Nephron (organoid): ENCODE measurements at regions not wholly inside any gene's neighbourhood (a gene's known extent, or its start where the extent isn't known, plus 50 kb on each side); places are given as distances from the start of the nearest gene placed in this dataset.

Experiments
- H3K27ac Mint-ChIP-seq, 3 experiments: 2 replicates each; pipeline ENCODE4 v1.8.0; 2020; ENCODE audit warnings: mixed read lengths in 3 of 3, mild to moderate bottlenecking in 2 of 3, moderate library complexity in 1 of 3
- H3K27me3 Mint-ChIP-seq: 2 replicates; pipeline ENCODE4 v1.8.0; 2021; ENCODE audit warnings: low read depth, mild to moderate bottlenecking, moderate library complexity, mixed read lengths
- H3K36me3 Mint-ChIP-seq: 2 replicates; pipeline ENCODE4 v1.8.0; 2020; ENCODE audit warnings: low read depth, mixed read lengths
- H3K4me1 Mint-ChIP-seq: 2 replicates; pipeline ENCODE4 v1.8.0; 2020; ENCODE audit warnings: mixed read lengths
- H3K4me3 Mint-ChIP-seq, 3 experiments: 2 replicates each; pipeline ENCODE4 v1.8.0; 2020; ENCODE audit warnings: mild to moderate bottlenecking in 3 of 3, mixed read lengths in 3 of 3, moderate library complexity in 2 of 3
- H3K9me3 Mint-ChIP-seq: 2 replicates; pipeline ENCODE4 v1.8.0; 2020; ENCODE audit warnings: mixed read lengths
- TF ChIP-seq, protein P1 (sequence below), 3 experiments: fragments of 200-600 bp; sonication (generic); IDR thresholded peaks; one replicate each; pipeline ENCODE4 v1.5.0; 2021; ENCODE audit warnings: antibody characterized with exemption in 3 of 3; ENCODE audit not compliant: unreplicated experiment in 3 of 3

DNA sequence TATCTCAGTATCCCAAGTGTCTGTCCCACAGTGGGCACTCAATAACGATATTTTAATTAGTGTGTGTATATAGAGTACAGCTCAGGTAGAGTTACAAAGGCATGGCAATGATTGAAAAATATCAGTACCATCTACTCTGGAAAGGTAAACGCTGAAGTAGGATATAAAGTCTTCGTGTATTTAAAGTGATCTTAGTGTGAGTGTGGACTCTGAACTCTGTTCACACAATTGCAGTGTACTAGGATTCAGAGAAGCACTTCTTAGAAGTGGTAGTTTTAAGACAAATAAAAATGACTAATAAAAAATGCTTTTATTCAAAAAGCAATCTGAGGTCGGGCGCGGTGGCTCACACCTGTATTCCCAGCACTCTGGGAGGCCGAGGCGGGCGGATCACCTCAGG is 62.9 kb upstream of the RAP2B start:
- Mint-ChIP-seq H3K4me3 (no peak overlapping the region), H3K9me3 (no peaks in the 10 kb centered on the region), H3K27me3 (peaks cover 3% of the 10 kb centered on the region), H3K4me1 (no peaks in the 10 kb centered on the region), H3K36me3 (no peaks in the 10 kb centered on the region), H3K27ac (no peak overlapping the region)
- TF ChIP-seq, protein P1, sequence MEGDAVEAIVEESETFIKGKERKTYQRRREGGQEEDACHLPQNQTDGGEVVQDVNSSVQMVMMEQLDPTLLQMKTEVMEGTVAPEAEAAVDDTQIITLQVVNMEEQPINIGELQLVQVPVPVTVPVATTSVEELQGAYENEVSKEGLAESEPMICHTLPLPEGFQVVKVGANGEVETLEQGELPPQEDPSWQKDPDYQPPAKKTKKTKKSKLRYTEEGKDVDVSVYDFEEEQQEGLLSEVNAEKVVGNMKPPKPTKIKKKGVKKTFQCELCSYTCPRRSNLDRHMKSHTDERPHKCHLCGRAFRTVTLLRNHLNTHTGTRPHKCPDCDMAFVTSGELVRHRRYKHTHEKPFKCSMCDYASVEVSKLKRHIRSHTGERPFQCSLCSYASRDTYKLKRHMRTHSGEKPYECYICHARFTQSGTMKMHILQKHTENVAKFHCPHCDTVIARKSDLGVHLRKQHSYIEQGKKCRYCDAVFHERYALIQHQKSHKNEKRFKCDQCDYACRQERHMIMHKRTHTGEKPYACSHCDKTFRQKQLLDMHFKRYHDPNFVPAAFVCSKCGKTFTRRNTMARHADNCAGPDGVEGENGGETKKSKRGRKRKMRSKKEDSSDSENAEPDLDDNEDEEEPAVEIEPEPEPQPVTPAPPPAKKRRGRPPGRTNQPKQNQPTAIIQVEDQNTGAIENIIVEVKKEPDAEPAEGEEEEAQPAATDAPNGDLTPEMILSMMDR (IDR thresholded peaks at IDR 0.05; ENCODE audit: unreplicated experiment in 3 of 3): no peak

DNA sequence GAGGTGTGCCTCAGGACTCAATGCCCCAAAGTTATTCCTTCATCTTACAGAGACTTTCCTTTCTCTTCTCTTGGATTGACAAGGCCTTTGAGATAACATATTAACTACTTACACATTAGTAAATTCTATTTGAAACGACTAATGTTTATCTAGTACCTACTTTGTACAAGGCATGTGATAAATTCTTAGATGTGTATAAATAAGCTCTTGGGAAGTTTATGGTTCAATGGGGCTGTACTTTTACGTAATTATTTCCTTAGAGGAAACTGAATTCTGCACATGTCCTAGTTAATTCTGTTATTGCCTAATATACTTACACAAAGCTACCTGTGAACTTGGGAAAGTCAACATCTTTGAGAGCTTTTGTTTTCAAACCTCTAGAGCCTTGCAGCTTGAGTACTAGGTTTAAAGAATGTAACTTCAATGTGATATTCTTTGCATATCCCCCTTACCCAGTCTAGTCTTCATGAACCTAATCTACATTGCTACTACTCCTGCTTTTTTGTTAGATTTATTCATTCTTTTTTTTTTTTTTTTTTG is 58.5 kb upstream of the RAP2B start:
- no peaks in the 10 kb centered on the region for H3K36me3 Mint-ChIP-seq
- H3K27ac Mint-ChIP-seq: no peak overlapping the region
- no peaks in the 10 kb centered on the region for H3K4me1 Mint-ChIP-seq
- no peak overlapping the region for H3K4me3 Mint-ChIP-seq
- no peaks in the 10 kb centered on the region for H3K9me3 Mint-ChIP-seq
- TF ChIP-seq, protein P1 (IDR thresholded peaks at IDR 0.05; ENCODE audit: unreplicated experiment in 3 of 3): no peak
- no peaks in the 10 kb centered on the region for H3K27me3 Mint-ChIP-seq

DNA sequence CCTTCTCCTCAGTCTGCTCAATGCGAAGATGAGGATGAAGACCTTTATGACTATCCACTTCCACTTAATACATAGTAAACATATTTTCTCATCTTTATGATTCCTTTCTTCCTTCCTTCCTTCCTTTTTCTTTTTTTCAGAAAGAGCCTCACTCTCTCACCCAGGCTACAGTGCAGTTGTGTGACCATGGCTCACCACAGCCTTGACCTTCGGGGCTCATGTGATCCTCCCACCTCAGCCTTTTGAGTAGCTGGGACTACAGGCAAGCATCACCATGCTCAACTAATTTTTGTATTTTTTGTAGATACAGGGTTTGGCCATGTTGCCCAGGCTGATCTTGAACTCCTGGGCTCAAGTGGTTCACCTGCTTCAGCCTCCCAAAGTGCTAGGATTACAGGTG is 52.0 kb upstream of the RAP2B start:
- no peaks in the 10 kb centered on the region for H3K36me3 Mint-ChIP-seq
- no peak overlapping the region for H3K27ac Mint-ChIP-seq
- TF ChIP-seq, protein P1 (IDR thresholded peaks at IDR 0.05; ENCODE audit: unreplicated experiment in 3 of 3): no peak
- H3K4me1 Mint-ChIP-seq: no peaks in the 10 kb centered on the region
- H3K9me3 Mint-ChIP-seq: no peaks in the 10 kb centered on the region
- H3K4me3 Mint-ChIP-seq: no peak overlapping the region
- no peaks in the 10 kb centered on the region for H3K27me3 Mint-ChIP-seq

DNA sequence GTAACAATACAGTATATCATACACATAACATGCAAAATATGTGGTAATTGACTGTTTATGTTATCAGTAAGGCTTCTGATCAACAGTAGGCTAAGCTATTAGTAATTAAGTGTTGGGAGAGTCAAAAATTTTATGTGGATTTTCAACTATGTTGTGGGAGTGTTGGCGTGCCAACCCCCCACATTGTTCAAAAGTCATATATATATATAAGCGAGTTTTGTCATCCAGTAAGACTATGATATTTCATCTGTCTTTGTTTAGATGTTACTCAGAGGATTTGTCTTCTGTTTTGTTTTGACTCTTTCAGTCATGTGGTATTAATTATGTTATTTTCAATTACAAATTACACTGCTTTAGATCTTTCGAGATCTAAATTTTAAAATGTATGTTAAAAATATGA is 51.0 kb upstream of the RAP2B start:
- Mint-ChIP-seq H3K4me3 (no peak overlapping the region), H3K9me3 (no peaks in the 10 kb centered on the region), H3K4me1 (no peaks in the 10 kb centered on the region), H3K27me3 (no peaks in the 10 kb centered on the region), H3K36me3 (no peaks in the 10 kb centered on the region), H3K27ac (no peak overlapping the region)
- TF ChIP-seq, protein P1 (IDR thresholded peaks at IDR 0.05; ENCODE audit: unreplicated experiment in 3 of 3): no peak
